ENCODE measurements at regions not wholly inside any gene's neighbourhood (a gene's known extent, or its start where the extent isn't known, plus 50 kb on each side); places are given as distances from the start of the nearest gene placed in this dataset.

DNA sequence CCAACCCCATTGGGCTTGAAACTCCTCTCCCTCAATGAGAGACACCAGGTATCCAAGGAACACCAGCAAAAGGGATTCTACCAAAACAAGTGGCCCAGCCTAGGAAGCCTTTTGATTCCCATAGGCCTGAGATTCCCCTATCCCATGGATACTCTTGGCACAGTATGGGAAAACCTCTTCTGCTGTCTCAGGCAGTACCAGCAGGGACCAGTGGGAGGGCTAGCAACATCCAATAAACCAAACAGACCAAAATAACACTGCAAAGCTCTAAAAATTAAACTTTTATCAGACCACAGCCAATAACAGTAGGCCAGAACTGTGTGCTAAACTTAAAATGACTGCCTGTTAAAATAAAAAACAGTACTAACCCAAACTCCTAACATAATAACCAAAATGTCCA, 153.9 kb upstream of the CES5A start:
- Histone ChIP-seq H3K4me3 (replicated peaks; ENCODE audit: low read depth, low read length) (no peak overlapping the region), H3K27me3 (replicated peaks; ENCODE audit: control insufficient read depth, insufficient read depth, low read length) (no peaks in the 10 kb centered on the region), H3K36me3 (ENCODE audit: control insufficient read depth, insufficient read depth, low read length) (no peaks in the 10 kb centered on the region)
- DNase-seq (ENCODE audit: extremely low read depth, insufficient read length): no peak
- TF ChIP-seq, protein P1, sequence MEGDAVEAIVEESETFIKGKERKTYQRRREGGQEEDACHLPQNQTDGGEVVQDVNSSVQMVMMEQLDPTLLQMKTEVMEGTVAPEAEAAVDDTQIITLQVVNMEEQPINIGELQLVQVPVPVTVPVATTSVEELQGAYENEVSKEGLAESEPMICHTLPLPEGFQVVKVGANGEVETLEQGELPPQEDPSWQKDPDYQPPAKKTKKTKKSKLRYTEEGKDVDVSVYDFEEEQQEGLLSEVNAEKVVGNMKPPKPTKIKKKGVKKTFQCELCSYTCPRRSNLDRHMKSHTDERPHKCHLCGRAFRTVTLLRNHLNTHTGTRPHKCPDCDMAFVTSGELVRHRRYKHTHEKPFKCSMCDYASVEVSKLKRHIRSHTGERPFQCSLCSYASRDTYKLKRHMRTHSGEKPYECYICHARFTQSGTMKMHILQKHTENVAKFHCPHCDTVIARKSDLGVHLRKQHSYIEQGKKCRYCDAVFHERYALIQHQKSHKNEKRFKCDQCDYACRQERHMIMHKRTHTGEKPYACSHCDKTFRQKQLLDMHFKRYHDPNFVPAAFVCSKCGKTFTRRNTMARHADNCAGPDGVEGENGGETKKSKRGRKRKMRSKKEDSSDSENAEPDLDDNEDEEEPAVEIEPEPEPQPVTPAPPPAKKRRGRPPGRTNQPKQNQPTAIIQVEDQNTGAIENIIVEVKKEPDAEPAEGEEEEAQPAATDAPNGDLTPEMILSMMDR (IDR thresholded peaks at IDR 0.05; ENCODE audit: insufficient read depth, low read length, poor library complexity, severe bottlenecking): no peak

DNA sequence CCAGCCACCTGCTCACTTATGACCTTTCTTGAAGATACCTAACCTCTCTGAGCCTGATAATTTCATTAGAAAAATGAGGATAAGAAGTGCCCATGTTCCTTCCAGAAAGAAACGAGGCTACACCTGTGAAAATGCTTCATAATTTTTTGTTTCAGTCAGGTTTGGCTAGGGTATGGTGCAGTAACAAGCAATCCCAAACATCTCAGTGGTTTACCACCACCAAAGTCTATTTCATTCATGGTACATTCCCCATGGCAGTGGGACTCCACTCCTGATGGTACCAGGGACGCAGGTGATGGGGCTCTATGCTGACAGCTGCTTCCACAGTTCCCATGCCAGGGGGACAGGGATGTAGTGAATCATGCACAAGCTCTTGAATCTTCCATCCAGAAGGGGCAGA, 147.6 kb upstream of the CES5A start:
- no peak for DNase-seq (ENCODE audit: extremely low read depth, insufficient read length)
- H3K27me3 ChIP-seq (replicated peaks; ENCODE audit: control insufficient read depth, insufficient read depth, low read length): no peaks in the 10 kb centered on the region
- no peak overlapping the region for H3K4me3 ChIP-seq (replicated peaks; ENCODE audit: low read depth, low read length)
- TF ChIP-seq, protein P1 (IDR thresholded peaks at IDR 0.05; ENCODE audit: insufficient read depth, low read length, poor library complexity, severe bottlenecking): no peak
- no peaks in the 10 kb centered on the region for H3K36me3 ChIP-seq (ENCODE audit: control insufficient read depth, insufficient read depth, low read length)

DNA sequence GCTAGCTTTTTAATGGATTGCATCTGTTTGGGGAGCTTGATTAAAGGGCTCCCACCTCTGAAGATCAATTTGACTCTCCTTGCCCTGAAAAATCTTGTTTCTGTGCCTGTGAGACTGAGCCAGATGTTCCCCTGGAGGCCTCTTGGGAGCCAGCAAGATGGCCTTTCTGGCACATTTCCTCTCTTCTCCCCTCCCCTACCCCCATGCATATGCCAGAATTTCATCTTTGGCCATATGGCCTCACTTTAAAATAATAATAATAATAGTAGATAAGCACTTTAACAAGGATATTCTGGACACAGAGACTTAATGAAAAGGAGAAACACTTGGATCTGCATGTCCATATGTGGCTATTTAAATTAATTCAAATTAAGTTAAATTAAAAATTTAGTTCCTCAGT, 144.1 kb upstream of the CES5A start:
- H3K27me3 ChIP-seq (replicated peaks; ENCODE audit: control insufficient read depth, insufficient read depth, low read length): no peaks in the 10 kb centered on the region
- no peaks in the 10 kb centered on the region for H3K36me3 ChIP-seq (ENCODE audit: control insufficient read depth, insufficient read depth, low read length)
- TF ChIP-seq, protein P1 (IDR thresholded peaks at IDR 0.05; ENCODE audit: insufficient read depth, low read length, poor library complexity, severe bottlenecking): no peak
- no peak overlapping the region for H3K4me3 ChIP-seq (replicated peaks; ENCODE audit: low read depth, low read length)
- no peak for DNase-seq (ENCODE audit: extremely low read depth, insufficient read length)

DNA sequence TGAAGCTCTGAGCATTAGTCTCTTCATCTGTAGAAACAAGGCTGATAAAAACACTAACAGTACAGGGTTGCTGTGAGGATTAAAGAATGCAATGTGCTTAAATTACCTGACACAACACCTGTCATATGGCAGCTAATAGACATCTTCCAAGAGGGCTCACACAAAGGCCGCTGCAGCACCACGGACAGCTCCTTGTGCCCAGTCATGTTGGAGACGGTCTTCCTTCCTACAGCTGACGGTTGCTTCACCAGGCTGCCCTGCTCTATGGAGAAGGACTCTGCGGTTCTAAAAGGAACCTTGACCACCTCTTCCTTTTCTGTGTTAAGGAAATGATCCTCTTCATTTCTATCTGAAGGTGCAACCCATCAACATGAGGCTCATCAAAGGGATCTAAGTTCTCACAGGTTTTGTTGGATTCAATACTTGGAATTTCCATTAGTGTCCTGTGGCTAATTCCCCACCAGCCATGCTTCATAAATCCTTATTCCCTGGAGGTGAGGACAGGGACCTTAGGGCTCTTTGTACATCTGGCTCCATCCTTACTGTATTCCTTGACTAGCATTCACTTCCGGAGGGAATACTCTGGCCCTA, 138.9 kb upstream of the CES5A start:
- no peak for DNase-seq (ENCODE audit: extremely low read depth, insufficient read length)
- TF ChIP-seq, protein P1 (IDR thresholded peaks at IDR 0.05; ENCODE audit: insufficient read depth, low read length, poor library complexity, severe bottlenecking): no peak
- no peaks in the 10 kb centered on the region for H3K27me3 ChIP-seq (replicated peaks; ENCODE audit: control insufficient read depth, insufficient read depth, low read length)
- H3K4me3 ChIP-seq (replicated peaks; ENCODE audit: low read depth, low read length): no peak overlapping the region
- no peaks in the 10 kb centered on the region for H3K36me3 ChIP-seq (ENCODE audit: control insufficient read depth, insufficient read depth, low read length)

DNA sequence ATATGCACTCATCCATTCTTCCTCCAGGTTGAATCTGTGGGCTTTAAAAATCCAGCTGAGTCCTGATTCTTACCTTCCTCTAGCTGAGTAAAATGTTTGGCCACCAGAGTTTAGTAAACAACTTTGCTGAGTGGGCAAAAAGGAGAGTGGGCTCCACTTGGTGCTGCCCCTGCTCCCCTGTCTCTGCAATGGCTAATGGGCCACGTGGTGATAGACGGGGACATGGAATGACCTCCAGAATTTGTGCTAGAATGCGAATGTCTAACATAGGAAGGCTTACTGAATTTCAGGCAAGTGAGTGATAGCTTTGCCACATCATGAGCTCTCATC, 137.3 kb upstream of the CES5A start:
- no peak overlapping the region for H3K4me3 ChIP-seq (replicated peaks; ENCODE audit: low read depth, low read length)
- no peaks in the 10 kb centered on the region for H3K27me3 ChIP-seq (replicated peaks; ENCODE audit: control insufficient read depth, insufficient read depth, low read length)
- H3K36me3 ChIP-seq (ENCODE audit: control insufficient read depth, insufficient read depth, low read length): no peaks in the 10 kb centered on the region
- DNase-seq (ENCODE audit: extremely low read depth, insufficient read length): no peak
- TF ChIP-seq, protein P1 (IDR thresholded peaks at IDR 0.05; ENCODE audit: insufficient read depth, low read length, poor library complexity, severe bottlenecking): no peak

Data from GM06990 (cell line).